PC-3 (cell line): ENCODE measurements at regions not wholly inside any gene's neighbourhood (a gene's known extent, or its start where the extent isn't known, plus 50 kb on each side); places are given as distances from the start of the nearest gene placed in this dataset.

ENCODE experiments used
- ATAC-seq: fragments of 200-7000 bp; cut with Tn5 transposase; 2 replicates; pipeline ENCODE4 v1.9.1; 2020; ENCODE audit warnings: mild to moderate bottlenecking, moderate library complexity
- BruUV-seq: library from RNA; stranded (reverse); fragments of 400-500 nt; replicated peaks from 2 replicates; lab custom pipeline; 2021; lab: Mats Ljungman, UMichigan
- CTCF ChIA-PET: fragments of 300-600 bp; sonication (Branson Sonifier 250); formaldehyde crosslinking; loops from one replicate; lab custom pipeline; 2022; ENCODE audit warnings: antibody characterized with exemption; lab: Charles Lee
- POLR2A ChIA-PET: fragments of 300-600 bp; sonication (Branson Sonifier 250); formaldehyde crosslinking; loops from one replicate; lab custom pipeline; 2022; ENCODE audit warnings: antibody characterized with exemption; ENCODE audit not compliant: unreplicated experiment; lab: Charles Lee
- DNase-seq: peaks from one replicate; pipeline ENCODE4 v3.0.0-alpha.2; 2015
- H2AFZ ChIP-seq: fragments of 300-600 bp; sonication (generic); 2 replicates; pipeline ENCODE4 v1.6.0; 2016; ENCODE audit warnings: antibody characterized with exemption, low read length
- H3F3A ChIP-seq: fragments of 300-600 bp; sonication (generic); one replicate; pipeline ENCODE4 v1.6.0; 2017; ENCODE audit warnings: antibody characterized with exemption, low read length, control low read depth, mild to moderate bottlenecking; ENCODE audit not compliant: unreplicated experiment
- H3K27ac ChIP-seq: fragments of 300-600 bp; sonication (generic); 2 replicates; pipeline ENCODE4 v1.5.1; 2016; ENCODE audit warnings: mild to moderate bottlenecking, low read length
- H3K27me3 ChIP-seq: fragments of 300-600 bp; sonication (generic); 2 replicates; pipeline ENCODE4 v1.6.1; 2016; ENCODE audit warnings: low read length, mixed read lengths
- H3K36me3 ChIP-seq: fragments of 300-600 bp; sonication (generic); 2 replicates; pipeline ENCODE4 v1.6.1; 2016; ENCODE audit warnings: low read depth, mixed run types, low read length, mixed read lengths
- H3K4me1 ChIP-seq: fragments of 300-600 bp; sonication (generic); 2 replicates; pipeline ENCODE4 v1.5.1; 2016; ENCODE audit warnings: low read length; ENCODE audit not compliant: insufficient read depth
- H3K4me2 ChIP-seq: fragments of 300-600 bp; sonication (generic); 2 replicates; pipeline ENCODE4 v1.6.0; 2016; ENCODE audit warnings: low read length
- H3K4me3 ChIP-seq: fragments of 300-600 bp; sonication (generic); 2 replicates; pipeline ENCODE4 v1.5.1; 2016; ENCODE audit warnings: mild to moderate bottlenecking, low read length, mixed read lengths
- H3K79me2 ChIP-seq: fragments of 300-600 bp; sonication (generic); 2 replicates; pipeline ENCODE4 v1.6.1; 2017; ENCODE audit warnings: low read length, mixed read lengths
- H3K9ac ChIP-seq: fragments of 300-600 bp; sonication (generic); 2 replicates; pipeline ENCODE4 v1.6.0; 2016; ENCODE audit warnings: mild to moderate bottlenecking, low read length
- H3K9me2 ChIP-seq: fragments of 300-600 bp; sonication (generic); replicated peaks from 2 replicates; pipeline ENCODE4 v1.6.1; 2016; ENCODE audit warnings: mixed run types, low read length, mixed read lengths
- H3K9me3 ChIP-seq: fragments of 300-600 bp; sonication (generic); 2 replicates; pipeline ENCODE4 v1.6.1; 2016; ENCODE audit warnings: low read length, mixed read lengths
- H4K20me1 ChIP-seq: fragments of 300-600 bp; sonication (generic); 2 replicates; pipeline ENCODE4 v1.6.1; 2016; ENCODE audit warnings: low read length, mixed read lengths
- EZH2 ChIP-seq: fragments of 300-600 bp; sonication (generic); IDR thresholded peaks from one replicate; pipeline ENCODE4 v1.6.1; 2017; ENCODE audit warnings: antibody characterized with exemption, mild to moderate bottlenecking, low read length; ENCODE audit not compliant: unreplicated experiment
- EZH2phosphoT487 ChIP-seq: fragments of 300-600 bp; sonication (generic); IDR thresholded peaks from 2 replicates; pipeline ENCODE4 v1.6.1; 2018; ENCODE audit warnings: mild to moderate bottlenecking, antibody characterized with exemption, low read length, borderline replicate concordance
- intact Hi-C: fragments of 100-400 bp; cut with micrococcal nuclease; formaldehyde crosslinking; loops from 2 replicates; pipeline ENCODE4 v1.9.0; 2023
- TF ChIP-seq, protein P1 (sequence below): fragments of 300-600 bp; sonication (generic); conservative IDR thresholded peaks from 2 replicates; pipeline ENCODE4 v1.5.1; 2017; ENCODE audit warnings: antibody characterized with exemption, low read depth, mild to moderate bottlenecking, low read length

DNA sequence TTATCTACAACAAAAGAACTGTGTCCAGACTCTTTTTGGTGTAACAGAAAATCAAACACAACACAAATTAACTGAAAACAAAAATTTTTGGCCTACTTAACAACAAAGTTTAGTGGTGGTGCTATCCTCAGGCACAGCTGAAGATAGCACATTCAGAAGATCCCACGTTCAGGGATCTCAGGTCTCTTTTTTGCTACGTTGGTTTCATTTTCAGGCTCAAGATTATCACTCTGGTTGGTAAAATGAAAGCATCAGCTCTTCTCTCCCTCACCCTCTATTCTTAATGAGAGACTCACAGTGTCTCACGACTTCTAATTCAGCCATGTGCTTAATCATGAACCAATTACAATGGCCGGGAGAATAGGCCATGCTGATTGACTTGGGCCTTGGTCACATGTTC lies 146.9 kb upstream of the PTPRG start:
- ChIA-PET POLR2A (no interaction called here), CTCF (no interaction called here)
- TF ChIP-seq EZH2phosphoT487 (no peak), EZH2 (no peak)
- TF ChIP-seq, protein P1, sequence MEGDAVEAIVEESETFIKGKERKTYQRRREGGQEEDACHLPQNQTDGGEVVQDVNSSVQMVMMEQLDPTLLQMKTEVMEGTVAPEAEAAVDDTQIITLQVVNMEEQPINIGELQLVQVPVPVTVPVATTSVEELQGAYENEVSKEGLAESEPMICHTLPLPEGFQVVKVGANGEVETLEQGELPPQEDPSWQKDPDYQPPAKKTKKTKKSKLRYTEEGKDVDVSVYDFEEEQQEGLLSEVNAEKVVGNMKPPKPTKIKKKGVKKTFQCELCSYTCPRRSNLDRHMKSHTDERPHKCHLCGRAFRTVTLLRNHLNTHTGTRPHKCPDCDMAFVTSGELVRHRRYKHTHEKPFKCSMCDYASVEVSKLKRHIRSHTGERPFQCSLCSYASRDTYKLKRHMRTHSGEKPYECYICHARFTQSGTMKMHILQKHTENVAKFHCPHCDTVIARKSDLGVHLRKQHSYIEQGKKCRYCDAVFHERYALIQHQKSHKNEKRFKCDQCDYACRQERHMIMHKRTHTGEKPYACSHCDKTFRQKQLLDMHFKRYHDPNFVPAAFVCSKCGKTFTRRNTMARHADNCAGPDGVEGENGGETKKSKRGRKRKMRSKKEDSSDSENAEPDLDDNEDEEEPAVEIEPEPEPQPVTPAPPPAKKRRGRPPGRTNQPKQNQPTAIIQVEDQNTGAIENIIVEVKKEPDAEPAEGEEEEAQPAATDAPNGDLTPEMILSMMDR, result no peak
- H3K9ac ChIP-seq, result no peak overlapping the region
- no peak overlapping the region for H2AFZ ChIP-seq
- no peaks in the 10 kb centered on the region for H3K36me3 ChIP-seq
- ATAC-seq (no peak), DNase-seq (no peak)
- H3K4me2 ChIP-seq, result no peak overlapping the region
- no TSS peak for BruUV-seq
- no peaks in the 10 kb centered on the region for H3F3A ChIP-seq
- no peaks in the 10 kb centered on the region for H3K27me3 ChIP-seq
- H3K9me3 ChIP-seq, result no peaks in the 10 kb centered on the region
- no peak overlapping the region for H3K4me3 ChIP-seq
- no peaks in the 10 kb centered on the region for H4K20me1 ChIP-seq
- H3K4me1 ChIP-seq, result no peaks in the 10 kb centered on the region
- intact Hi-C loops, result no loop called here
- H3K79me2 ChIP-seq, result no peaks in the 10 kb centered on the region
- H3K27ac ChIP-seq, result no peak overlapping the region
- no peaks in the 10 kb centered on the region for H3K9me2 ChIP-seq

DNA sequence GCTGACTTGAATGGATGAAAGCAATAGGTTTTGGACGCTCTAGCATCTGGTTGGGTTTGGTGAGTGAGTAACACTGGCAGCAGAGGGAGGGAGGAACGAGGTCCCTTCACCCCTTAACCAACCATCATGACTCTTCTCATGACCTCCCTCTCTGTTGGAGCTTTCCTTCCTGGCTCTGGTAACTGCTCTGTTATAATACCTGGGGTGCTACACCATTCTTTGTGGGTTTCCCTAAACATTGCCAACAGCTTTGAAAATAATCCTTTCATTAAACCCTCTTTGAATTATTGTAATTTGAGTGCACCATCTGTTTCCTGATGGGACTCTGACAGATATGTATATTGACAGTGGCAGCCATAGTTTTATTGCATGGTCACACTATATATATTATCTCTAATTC lies 146.2 kb upstream of the PTPRG start:
- Histone ChIP-seq H2AFZ (no peak overlapping the region), H3F3A (no peaks in the 10 kb centered on the region), H3K27me3 (no peaks in the 10 kb centered on the region), H3K9me3 (no peaks in the 10 kb centered on the region), H3K9ac (no peak overlapping the region), H3K4me2 (no peak overlapping the region), H3K4me1 (no peaks in the 10 kb centered on the region), H3K79me2 (no peaks in the 10 kb centered on the region), H3K36me3 (no peaks in the 10 kb centered on the region), H3K9me2 (no peaks in the 10 kb centered on the region), H3K4me3 (no peak overlapping the region), H3K27ac (no peak overlapping the region), H4K20me1 (no peaks in the 10 kb centered on the region)
- BruUV-seq, result no TSS peak
- ChIA-PET CTCF (no interaction called here), POLR2A (no interaction called here)
- ATAC-seq (no peak), DNase-seq (no peak)
- TF ChIP-seq EZH2phosphoT487, result no peak
- no peak for TF ChIP-seq EZH2
- TF ChIP-seq, protein P1, result no peak
- intact Hi-C loops, result no loop called here

DNA sequence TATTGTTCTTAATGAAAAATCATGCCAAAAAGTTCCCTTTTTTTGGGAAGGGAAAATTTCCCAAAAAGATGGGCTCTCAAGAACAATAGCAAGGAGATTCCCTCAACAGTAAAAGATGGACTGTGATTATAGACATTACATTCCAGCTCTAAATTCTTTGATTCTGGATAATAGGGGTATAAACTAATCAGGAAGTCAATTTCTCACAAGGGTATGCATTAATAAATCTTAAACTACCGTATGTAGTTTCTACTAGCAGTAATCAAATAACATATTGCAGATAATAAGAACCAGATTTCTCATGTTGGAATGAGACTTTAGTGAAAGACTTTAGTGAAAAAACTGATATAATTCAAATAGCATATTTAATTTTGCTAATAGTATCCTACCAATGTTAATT lies 144.8 kb upstream of the PTPRG start:
- Histone ChIP-seq H4K20me1 (no peaks in the 10 kb centered on the region), H3K4me3 (no peak overlapping the region), H3K9me3 (no peaks in the 10 kb centered on the region), H3K4me1 (no peaks in the 10 kb centered on the region), H3K79me2 (no peaks in the 10 kb centered on the region), H3F3A (no peaks in the 10 kb centered on the region), H3K9me2 (no peaks in the 10 kb centered on the region), H3K9ac (no peak overlapping the region), H3K27ac (no peak overlapping the region), H3K4me2 (no peak overlapping the region), H3K27me3 (no peaks in the 10 kb centered on the region), H2AFZ (no peak overlapping the region), H3K36me3 (no peaks in the 10 kb centered on the region)
- intact Hi-C loops, result no loop called here
- ChIA-PET POLR2A (no interaction called here), CTCF (no interaction called here)
- DNase-seq, result no peak
- ATAC-seq, result no peak
- no TSS peak for BruUV-seq
- TF ChIP-seq, protein P1, result no peak
- no peak for TF ChIP-seq EZH2phosphoT487
- no peak for TF ChIP-seq EZH2
